H9 (cell line): ENCODE measurements at regions not wholly inside any gene's neighbourhood (a gene's known extent, or its start where the extent isn't known, plus 50 kb on each side); places are given as distances from the start of the nearest gene placed in this dataset.

Source experiments
- DNase-seq: peaks from one replicate; pipeline ENCODE4 v3.0.0-alpha.2; 2017
- H2AFZ ChIP-seq: one replicate; pipeline ENCODE4 v1.6.1; 2013; ENCODE audit warnings: mild to moderate bottlenecking, low read length, control low read depth, moderate library complexity
- H2AK5ac ChIP-seq: 2 replicates; pipeline ENCODE4 v1.6.1; 2013; ENCODE audit warnings: low read length, control low read depth, mixed read lengths; ENCODE audit not compliant: insufficient read length
- H2BK120ac ChIP-seq: one replicate; pipeline ENCODE4 v1.6.1; 2013; ENCODE audit warnings: low read depth, mild to moderate bottlenecking, low read length, control low read depth, inconsistent platforms; ENCODE audit not compliant: poor library complexity, severe bottlenecking
- H2BK12ac ChIP-seq: 2 replicates; pipeline ENCODE4 v1.6.1; 2013; ENCODE audit warnings: low read length, control low read depth, mixed read lengths, low read depth; ENCODE audit not compliant: insufficient read length
- H2BK15ac ChIP-seq: 2 replicates; pipeline ENCODE4 v1.6.1; 2013; ENCODE audit warnings: low read depth, low read length, control low read depth
- H2BK20ac ChIP-seq: one replicate; pipeline ENCODE4 v1.6.1; 2013; ENCODE audit warnings: low read depth, mild to moderate bottlenecking, low read length, control low read depth, inconsistent platforms; ENCODE audit not compliant: poor library complexity, severe bottlenecking
- H2BK5ac ChIP-seq: 2 replicates; pipeline ENCODE4 v1.6.1; 2013; ENCODE audit warnings: low read length, control low read depth, mixed read lengths; ENCODE audit not compliant: insufficient read length
- H3K14ac ChIP-seq: 2 replicates; pipeline ENCODE4 v1.6.1; 2013; ENCODE audit warnings: low read length, control low read depth; ENCODE audit not compliant: insufficient read depth
- H3K18ac ChIP-seq: 2 replicates; pipeline ENCODE4 v1.6.1; 2013; ENCODE audit warnings: low read depth, mild to moderate bottlenecking, mixed read lengths, low read length, control low read depth; ENCODE audit not compliant: insufficient read length
- H3K23ac ChIP-seq: 2 replicates; pipeline ENCODE4 v1.6.1; 2013; ENCODE audit warnings: low read length, control low read depth, mixed read lengths, low read depth; ENCODE audit not compliant: insufficient read length
- H3K23me2 ChIP-seq: 2 replicates; pipeline ENCODE4 v1.6.1; 2013; ENCODE audit warnings: low read depth, mild to moderate bottlenecking, mixed read lengths, low read length, control low read depth; ENCODE audit not compliant: insufficient read length, poor library complexity, severe bottlenecking
- H3K27ac ChIP-seq: 2 replicates; pipeline ENCODE4 v1.5.1; 2013; ENCODE audit warnings: low read length, control low read depth, mixed read lengths, low read depth; ENCODE audit not compliant: insufficient read length
- H3K27me3 ChIP-seq: 2 replicates; pipeline ENCODE4 v1.6.1; 2013; ENCODE audit warnings: low read length, control low read depth, inconsistent platforms; ENCODE audit not compliant: insufficient read depth
- H3K4ac ChIP-seq: 2 replicates; pipeline ENCODE4 v1.6.1; 2013; ENCODE audit warnings: low read depth, mild to moderate bottlenecking, control low read depth, inconsistent platforms, low read length, moderate library complexity
- H3K4me1 ChIP-seq: 2 replicates; pipeline ENCODE4 v1.6.1; 2013; ENCODE audit warnings: low read length, control low read depth, inconsistent platforms; ENCODE audit not compliant: insufficient read depth
- H3K4me2 ChIP-seq: 2 replicates; pipeline ENCODE4 v1.6.1; 2013; ENCODE audit warnings: low read length, control low read depth, mixed read lengths; ENCODE audit not compliant: insufficient read length, insufficient read depth
- H3K56ac ChIP-seq: 2 replicates; pipeline ENCODE4 v1.6.1; 2013; ENCODE audit warnings: low read depth, mild to moderate bottlenecking, mixed read lengths, low read length, control low read depth; ENCODE audit not compliant: insufficient read length
- H3K79me1 ChIP-seq: 2 replicates; pipeline ENCODE4 v1.6.1; 2013; ENCODE audit warnings: low read depth, mild to moderate bottlenecking, moderate library complexity, low read length, control low read depth, inconsistent platforms; ENCODE audit not compliant: insufficient read depth, poor library complexity, severe bottlenecking
- H3K79me2 ChIP-seq: 2 replicates; pipeline ENCODE4 v1.6.1; 2013; ENCODE audit warnings: low read length, control low read depth, inconsistent platforms; ENCODE audit not compliant: insufficient read depth
- H3K9ac ChIP-seq: 2 replicates; pipeline ENCODE4 v1.6.1; 2013; ENCODE audit warnings: low read length, control low read depth, mixed read lengths; ENCODE audit not compliant: insufficient read length; ENCODE audit errors: extremely low read depth
- H3K9me3 ChIP-seq: one replicate; pipeline ENCODE4 v1.6.1; 2013; ENCODE audit warnings: low read depth, low read length, inconsistent platforms; ENCODE audit not compliant: control insufficient read depth
- H3T11ph ChIP-seq: one replicate; pipeline ENCODE4 v1.6.1; 2013; ENCODE audit warnings: mild to moderate bottlenecking, low read length, control low read depth, inconsistent platforms
- H4K20me1 ChIP-seq: one replicate; pipeline ENCODE4 v1.6.1; 2013; ENCODE audit not compliant: control insufficient read depth, insufficient read length, insufficient read depth
- H4K5ac ChIP-seq: 2 replicates; pipeline ENCODE4 v1.6.1; 2013; ENCODE audit warnings: low read depth, mild to moderate bottlenecking, mixed read lengths, low read length, control low read depth; ENCODE audit not compliant: insufficient read length
- H4K8ac ChIP-seq: replicated peaks from 2 replicates; pipeline ENCODE4 v1.6.1; 2013; ENCODE audit warnings: low read length, control low read depth, mixed read lengths, low read depth; ENCODE audit not compliant: insufficient read length
- H4K91ac ChIP-seq: 2 replicates; pipeline ENCODE4 v1.6.1; 2013; ENCODE audit warnings: low read depth, mild to moderate bottlenecking, moderate library complexity, mixed read lengths, low read length, control low read depth; ENCODE audit not compliant: insufficient read length
- H3K27ac Mint-ChIP-seq, 3 experiments: 2 replicates in 2 of 3; 3 replicates in 1 of 3; pipeline ENCODE4 v1.8.0; 2020 to 2021; ENCODE audit warnings: mixed read lengths in 3 of 3, mild to moderate bottlenecking in 1 of 3, moderate library complexity in 1 of 3
- H3K27me3 Mint-ChIP-seq: 2 replicates; pipeline ENCODE4 v1.8.0; 2021; ENCODE audit warnings: low read depth, mild to moderate bottlenecking, moderate library complexity, mixed read lengths
- H3K36me3 Mint-ChIP-seq, 3 experiments: 2 replicates in 2 of 3; 3 replicates in 1 of 3; pipeline ENCODE4 v1.8.0; 2020 to 2021; ENCODE audit warnings: low read depth in 3 of 3, mixed read lengths in 3 of 3; ENCODE audit not compliant: insufficient read depth in 1 of 3
- H3K4me1 Mint-ChIP-seq, 2 experiments: 2 replicates each; pipeline ENCODE4 v1.8.0; 2020; ENCODE audit warnings: mixed read lengths in 2 of 2
- H3K4me3 Mint-ChIP-seq, 2 experiments: 2 replicates in 1 of 2; 3 replicates in 1 of 2; pipeline ENCODE4 v1.8.0; 2020 to 2021; ENCODE audit warnings: mild to moderate bottlenecking in 2 of 2, mixed read lengths in 2 of 2, moderate library complexity in 1 of 2
- H3K9me3 Mint-ChIP-seq, 2 experiments: 2 replicates in 1 of 2; 3 replicates in 1 of 2; pipeline ENCODE4 v1.8.0; 2020; ENCODE audit warnings: mild to moderate bottlenecking in 2 of 2, mixed read lengths in 2 of 2, moderate library complexity in 1 of 2
- CTCF ChIP-seq: fragments of 200-600 bp; sonication (generic); conservative IDR thresholded peaks from 3 replicates; pipeline ENCODE4 v1.8.0; 2021; ENCODE audit warnings: antibody characterized with exemption, mild to moderate bottlenecking
- WGBS: extraction: QIAGEN DNeasy Blood & Tissue Kit; methylation state at CpG from one replicate; pipeline ENCODE4 v1.1.7; 2013; ENCODE audit warnings: missing lambda C conversion rate, low lambda C conversion rate, mixed read lengths; ENCODE audit not compliant: insufficient read length; ENCODE audit errors: extremely low coverage; 5-methylcytosine and 5-hydroxymethylcytosine counted together

- no peak overlapping the region for H2BK12ac ChIP-seq
- peak; percentile 62 for TF ChIP-seq CTCF
- no peak overlapping the region for H3K9ac ChIP-seq
- no peak overlapping the region for H2BK20ac ChIP-seq
- H2AK5ac ChIP-seq: no peak overlapping the region
- no peaks in the 10 kb centered on the region for H3K23me2 ChIP-seq
- no peak overlapping the region for H2BK120ac ChIP-seq
- no peak overlapping the region for H3K4me2 ChIP-seq
- no peak for DNase-seq
- no peak overlapping the region for H2BK5ac ChIP-seq
- H3K4me1 ChIP-seq: no peaks in the 10 kb centered on the region
- no peak overlapping the region for H3K18ac ChIP-seq
- no peaks in the 10 kb centered on the region for H3K27me3 Mint-ChIP-seq
- H3K79me1 ChIP-seq: no peaks in the 10 kb centered on the region
- H3K4me1 Mint-ChIP-seq: peaks cover 5 to 6% of the 10 kb centered on the region in 2 experiments
- H4K8ac ChIP-seq: no peak overlapping the region
- H3K36me3 Mint-ChIP-seq: peaks cover 0 to 5% (median 3%) of the 10 kb centered on the region in 3 experiments; a peak in 3 of 7 replicates
- H2AFZ ChIP-seq: no peak overlapping the region
- no peaks in the 10 kb centered on the region for H3K27me3 ChIP-seq
- no peaks in the 10 kb centered on the region for H3K9me3 ChIP-seq
- H3K4ac ChIP-seq: no peak overlapping the region
- no peak overlapping the region for H3K56ac ChIP-seq
- no peaks in the 10 kb centered on the region for H4K20me1 ChIP-seq
- H3K23ac ChIP-seq: no peak overlapping the region
- H3K27ac ChIP-seq: no peak overlapping the region
- no CpG with 5 or more reads among the region's 2 CpGs for WGBS
- H3K27ac Mint-ChIP-seq: no peak overlapping the region
- H4K91ac ChIP-seq: no peak overlapping the region
- H4K5ac ChIP-seq: no peak overlapping the region
- no peaks in the 10 kb centered on the region for H3K79me2 ChIP-seq
- no peak overlapping the region for H3T11ph ChIP-seq
- H2BK15ac ChIP-seq: no peak overlapping the region
- peaks cover 4 to 9% of the 10 kb centered on the region in 2 experiments; a peak in 3 of 5 replicates for H3K9me3 Mint-ChIP-seq
- no peak overlapping the region for H3K14ac ChIP-seq
- no peak overlapping the region for H3K4me3 Mint-ChIP-seq
Measured at GRCh38 chr1:5637171-5637570, 355.1 kb downstream of the NPHP4 start.
